GM21619 (cell line): ENCODE measurements at regions not wholly inside any gene's neighbourhood (a gene's known extent, or its start where the extent isn't known, plus 50 kb on each side); places are given as distances from the start of the nearest gene placed in this dataset.
"Not testable (repeated sequence)": the region's sequence is repeated elsewhere in the genome, so short reads cannot be mapped to it uniquely, and the experiment has no call there.

Experiments used
- ATAC-seq: cut with Tn5 transposase; IDR thresholded peaks from one replicate; pipeline ENCODE4 v1.9.1; 2021; ENCODE audit not compliant: unreplicated experiment

- no peak for ATAC-seq
These were observed 458.2 kb upstream of the NPVF start for GRCh38 chr7:25686493-25686892.

GRCh38 chr7:25694211-25694610 lies 457.8 kb upstream of the NFE2L3 start:
- ATAC-seq, result no peak

DNA sequence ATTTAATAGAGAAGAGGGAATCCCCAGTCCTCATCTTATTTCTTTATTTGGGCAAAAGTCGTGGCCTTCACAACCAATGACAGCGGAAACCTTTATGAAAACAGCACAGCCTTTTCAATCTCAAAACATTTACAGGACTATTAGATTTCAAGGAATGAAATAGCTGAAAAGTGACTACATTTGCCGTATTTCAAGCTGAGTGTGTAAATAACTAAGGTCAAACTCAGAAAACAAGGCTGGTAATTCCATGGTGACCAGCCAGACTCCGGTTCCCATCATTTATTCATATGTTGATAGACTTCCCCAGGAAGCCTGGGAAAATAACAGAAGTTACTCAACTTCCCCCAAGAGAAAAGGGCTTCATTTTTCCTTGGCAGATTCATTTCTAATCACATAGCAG lies 457.3 kb upstream of the NFE2L3 start:
- ATAC-seq, result no peak

GRCh38 chr7:25696571-25696970 lies 455.4 kb upstream of the NFE2L3 start:
- no peak for ATAC-seq

- ATAC-seq, result no peak
These were observed 453.4 kb upstream of the NFE2L3 start for GRCh38 chr7:25698451-25699113.

GRCh38 chr7:25700141-25700540 lies 451.9 kb upstream of the NFE2L3 start:
- ATAC-seq, result not testable (repeated sequence)

GRCh38 chr7:25704413-25704812 lies 447.6 kb upstream of the NFE2L3 start:
- no peak for ATAC-seq

GRCh38 chr7:25706764-25707163 lies 445.2 kb upstream of the NFE2L3 start:
- ATAC-seq, result no peak

DNA sequence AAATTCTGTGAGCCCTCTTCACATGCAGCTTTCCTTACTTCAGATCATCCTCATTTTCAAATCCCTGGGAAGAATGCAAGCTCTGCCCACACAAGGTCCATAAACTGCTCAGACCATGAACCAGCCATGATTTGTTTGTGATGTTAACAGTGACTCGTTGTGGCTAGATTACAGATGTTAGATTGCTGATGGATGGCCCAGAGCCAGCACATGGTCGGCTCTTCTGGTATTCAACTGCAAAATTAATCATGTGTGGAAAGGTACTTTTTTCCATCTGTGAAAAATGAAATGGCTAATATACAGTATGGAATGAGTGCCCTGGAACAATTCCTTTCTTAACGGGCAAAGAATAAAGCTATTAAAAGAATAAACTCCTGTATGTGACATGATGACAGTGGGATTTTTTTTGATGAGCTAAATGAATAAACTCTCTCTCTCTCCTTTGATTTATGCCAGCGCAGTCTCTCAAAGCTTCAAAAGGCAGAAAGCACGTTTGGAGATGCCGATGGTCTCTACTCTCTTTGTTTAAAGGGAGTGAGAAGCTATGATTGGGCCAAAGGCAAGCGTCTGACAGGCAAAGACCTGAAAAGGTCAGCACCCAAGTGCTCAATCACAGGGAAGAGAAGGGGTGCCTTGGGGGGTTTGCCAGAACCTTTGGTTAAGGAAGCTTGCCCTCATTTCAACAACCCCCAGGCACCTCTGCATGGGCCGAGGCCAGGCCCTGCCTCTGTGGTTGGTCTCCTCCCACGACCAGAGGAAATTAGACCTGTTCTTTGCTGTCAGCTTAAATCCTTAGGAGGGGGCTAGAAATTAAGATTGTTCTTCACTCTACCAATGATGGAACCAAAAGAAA lies 444.0 kb upstream of the NFE2L3 start:
- no peak for ATAC-seq

- ATAC-seq, result no peak
These were observed 441.0 kb upstream of the NFE2L3 start for GRCh38 chr7:25710959-25711358.

GRCh38 chr7:25711940-25712339 lies 440.1 kb upstream of the NFE2L3 start:
- no peak for ATAC-seq

GRCh38 chr7:25712500-25712899 lies 439.5 kb upstream of the NFE2L3 start:
- ATAC-seq, result no peak

- no peak for ATAC-seq
These were observed 438.0 kb upstream of the NFE2L3 start for GRCh38 chr7:25714013-25714412.

DNA sequence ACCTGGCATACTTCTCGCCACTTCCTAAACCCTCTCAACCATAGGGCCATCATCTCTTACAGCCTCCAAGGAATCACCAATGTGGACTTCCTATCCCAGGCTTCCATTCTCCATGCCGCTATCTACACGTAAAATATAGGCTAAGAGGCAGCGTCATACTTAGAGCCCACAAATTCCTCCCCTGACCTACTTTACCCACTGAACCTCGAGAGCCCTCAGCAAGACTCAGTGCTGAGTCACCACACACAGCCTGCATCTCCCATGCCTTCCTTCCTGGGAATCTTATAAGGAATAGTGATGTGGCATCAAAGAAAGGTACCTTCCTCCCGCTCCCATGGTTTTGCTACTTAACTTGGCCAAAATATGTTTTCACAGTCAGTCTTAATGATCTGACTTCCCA lies 435.6 kb upstream of the NFE2L3 start:
- ATAC-seq, result no peak

- no peak for ATAC-seq
These were observed 433.4 kb upstream of the NFE2L3 start for GRCh38 chr7:25718596-25718995.

GRCh38 chr7:25719190-25719896 lies 432.7 kb upstream of the NFE2L3 start:
- ATAC-seq, result no peak

- ATAC-seq, result no peak
These were observed 431.6 kb upstream of the NFE2L3 start for GRCh38 chr7:25720427-25720826.

GRCh38 chr7:25722856-25723255 lies 429.1 kb upstream of the NFE2L3 start:
- no peak for ATAC-seq

DNA sequence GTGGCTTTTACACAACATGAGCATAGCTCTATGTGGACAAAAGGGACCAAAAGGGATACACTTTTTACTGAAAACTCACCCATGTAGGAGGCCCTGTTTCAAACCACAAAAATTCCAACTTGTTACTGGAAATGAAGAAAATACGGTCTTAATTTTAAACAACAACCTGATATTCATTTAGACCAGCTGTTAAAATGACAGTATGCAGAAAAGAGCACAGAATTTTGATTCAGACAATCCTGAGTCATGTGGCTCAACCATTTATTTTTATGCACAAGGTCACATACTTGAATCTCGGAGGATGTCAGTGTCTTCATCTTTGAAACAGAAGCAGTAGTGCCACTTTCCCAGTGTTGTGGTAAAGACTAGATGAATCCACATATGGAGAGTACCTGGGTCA lies 426.5 kb upstream of the NFE2L3 start:
- ATAC-seq, result no peak

GRCh38 chr7:25726170-25726780 lies 425.7 kb upstream of the NFE2L3 start:
- no peak for ATAC-seq

DNA sequence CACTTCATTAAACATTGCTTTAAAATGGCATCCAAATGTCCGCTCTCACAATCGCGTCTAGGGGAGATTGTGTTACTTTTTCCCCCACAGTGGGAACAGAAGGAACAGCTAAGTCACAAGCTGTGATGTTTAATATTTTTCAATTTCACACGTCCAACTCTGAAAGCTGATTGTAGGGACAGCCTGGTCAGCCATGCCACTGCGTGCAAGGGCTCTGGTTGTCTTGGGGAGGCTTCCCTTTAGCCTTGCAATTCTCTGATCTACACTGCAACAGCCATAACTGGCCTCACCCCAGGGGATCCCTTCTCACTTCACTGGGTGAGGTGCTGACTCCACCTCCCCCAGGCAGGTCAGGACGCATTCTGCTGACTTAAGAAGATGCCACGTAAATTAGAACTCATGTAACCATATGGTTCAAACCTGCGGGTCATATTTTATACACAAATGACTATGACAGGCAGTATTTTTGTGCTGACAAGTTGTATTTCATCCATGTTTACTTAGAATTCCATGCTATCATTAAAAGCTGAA lies 425.2 kb upstream of the NFE2L3 start:
- no peak for ATAC-seq
